ENCODE measurements at regions not wholly inside any gene's neighbourhood (a gene's known extent, or its start where the extent isn't known, plus 50 kb on each side); places are given as distances from the start of the nearest gene placed in this dataset.

GRCh38 chr20:60905919-60906318, 346.1 kb upstream of the CDH4 start:
- ATAC-seq = no peak
- no peak for DNase-seq (ENCODE audit: low spot score)

GRCh38 chr20:60906555-60906954, 345.5 kb upstream of the CDH4 start:
- DNase-seq (ENCODE audit: low spot score) = no peak

DNA sequence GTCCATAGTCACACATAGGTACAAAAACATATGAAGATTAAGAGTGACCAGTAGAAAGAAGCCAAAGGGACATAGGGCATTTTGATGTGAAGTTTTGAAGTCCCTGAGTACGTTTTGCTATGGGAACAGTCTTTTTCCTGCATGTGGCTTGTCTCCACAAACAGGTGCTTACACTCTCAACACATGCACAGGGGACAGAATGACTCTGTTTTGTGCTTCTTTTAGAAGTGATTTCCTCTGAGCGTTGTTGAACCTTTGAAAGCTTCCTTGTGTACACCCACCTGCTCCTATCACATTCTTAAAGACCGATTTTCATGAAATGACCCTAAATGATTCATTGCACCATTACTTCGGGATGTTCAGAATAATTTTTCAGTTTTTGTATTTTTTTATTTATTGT, 338.8 kb upstream of the CDH4 start:
- DNase-seq (ENCODE audit: low spot score) (no peak), ATAC-seq (no peak)

More at GRCh38 chr20:60906555-60906954, 345.5 kb upstream of the CDH4 start:
- ATAC-seq = no peak

GRCh38 chr20:60921022-60921622, 330.9 kb upstream of the CDH4 start:
- ATAC-seq (no peak), DNase-seq (ENCODE audit: low spot score) (no peak)

- no peak for DNase-seq (ENCODE audit: low spot score)
Observed at GRCh38 chr20:60926831-60927230, 325.2 kb upstream of the CDH4 start.

DNA sequence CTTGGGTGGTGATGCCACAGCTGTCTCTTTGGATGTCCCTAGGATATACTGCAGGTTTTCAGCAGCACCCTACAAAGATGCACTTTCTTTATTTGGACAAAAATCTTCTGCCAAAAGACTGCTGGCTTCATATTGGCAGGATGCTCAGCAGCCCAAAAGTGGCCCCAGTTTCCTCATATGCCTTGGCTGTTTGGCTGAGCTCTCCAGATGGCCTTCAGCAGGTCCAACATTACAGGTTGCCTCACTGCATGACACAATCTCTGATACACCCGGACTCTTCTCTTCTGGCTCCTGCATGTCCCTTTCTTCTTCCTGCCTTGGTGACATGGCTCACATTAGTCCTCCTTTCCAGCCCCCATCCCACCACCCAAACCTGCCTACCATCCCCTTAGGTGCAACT, 323.7 kb upstream of the CDH4 start:
- ATAC-seq (no peak), DNase-seq (ENCODE audit: low spot score) (no peak)

More at GRCh38 chr20:60926831-60927230, 325.2 kb upstream of the CDH4 start:
- no peak for ATAC-seq

- ATAC-seq (no peak), DNase-seq (ENCODE audit: low spot score) (no peak)
Observed at GRCh38 chr20:60930023-60930790, 321.9 kb upstream of the CDH4 start.

GRCh38 chr20:60931696-60932095, 320.4 kb upstream of the CDH4 start:
- no peak for DNase-seq (ENCODE audit: low spot score)
- ATAC-seq = no peak

- DNase-seq (ENCODE audit: low spot score) (no peak), ATAC-seq (no peak)
Observed at GRCh38 chr20:60934724-60935123, 317.3 kb upstream of the CDH4 start.

GRCh38 chr20:60935971-60936370, 316.1 kb upstream of the CDH4 start:
- ATAC-seq (no peak), DNase-seq (ENCODE audit: low spot score) (no peak)

DNA sequence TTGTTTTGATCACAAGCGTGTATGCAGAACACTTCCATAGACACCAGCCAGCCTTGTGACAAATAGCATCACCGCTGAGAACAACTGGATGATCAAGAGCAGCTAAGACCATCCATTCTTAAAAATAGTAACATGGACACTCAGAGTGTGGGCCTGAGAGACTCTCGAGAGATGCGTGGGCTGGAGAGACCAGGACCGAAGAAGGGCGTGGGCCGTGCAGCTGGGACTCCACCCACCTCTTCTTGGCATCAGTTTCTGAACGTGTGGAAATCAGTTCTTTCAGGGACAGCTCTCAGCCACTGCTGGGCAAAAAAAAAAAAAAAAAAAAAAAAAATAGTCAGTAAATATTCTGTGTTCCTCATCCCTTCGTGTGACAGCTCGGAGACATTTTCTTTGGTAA, 314.5 kb upstream of the CDH4 start:
- no peak for ATAC-seq

DNA sequence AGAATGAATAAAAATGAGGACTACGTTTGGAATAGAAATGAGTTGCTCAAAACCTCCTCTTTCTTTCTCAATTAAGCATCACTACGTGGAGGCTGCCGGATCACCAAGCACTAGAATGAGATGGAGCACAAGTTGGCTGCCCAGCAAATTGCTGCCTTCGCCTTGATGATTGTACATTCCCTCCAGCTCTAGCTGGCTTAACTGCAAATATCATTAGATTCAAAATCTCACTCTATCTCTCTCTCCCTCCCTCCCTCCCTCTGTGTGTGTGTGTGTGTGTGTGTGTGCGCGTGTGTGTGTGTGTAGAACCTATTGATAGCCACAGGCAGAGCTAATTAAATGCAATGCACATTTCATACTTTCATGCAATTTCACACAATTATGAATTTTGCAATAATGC, 310.7 kb upstream of the CDH4 start:
- DNase-seq (ENCODE audit: low spot score) = no peak
- no peak for ATAC-seq

More for the DNA sequence above, 314.5 kb upstream of the CDH4 start:
- no peak for DNase-seq (ENCODE audit: low spot score)

DNA sequence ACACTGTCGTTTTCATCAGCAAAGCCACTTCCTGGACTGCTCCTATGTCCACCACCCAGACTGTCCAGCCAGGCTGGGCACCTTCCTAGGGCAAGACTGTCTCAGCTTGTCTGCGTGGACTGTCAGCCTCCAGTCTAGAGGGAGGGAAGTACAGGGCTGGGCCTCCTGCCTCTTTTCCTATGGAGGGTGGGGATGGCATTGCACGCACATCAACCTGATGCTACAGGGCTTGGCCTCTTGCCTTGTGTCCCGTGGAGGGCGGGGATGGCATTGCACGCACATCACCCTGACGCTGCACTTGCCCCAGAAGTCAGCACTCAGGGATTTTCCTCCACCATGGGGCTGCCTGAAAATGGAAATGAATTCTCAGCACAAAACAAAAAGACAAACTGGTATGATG, 304.2 kb upstream of the CDH4 start:
- ATAC-seq (no peak), DNase-seq (ENCODE audit: low spot score) (no peak)

DNA sequence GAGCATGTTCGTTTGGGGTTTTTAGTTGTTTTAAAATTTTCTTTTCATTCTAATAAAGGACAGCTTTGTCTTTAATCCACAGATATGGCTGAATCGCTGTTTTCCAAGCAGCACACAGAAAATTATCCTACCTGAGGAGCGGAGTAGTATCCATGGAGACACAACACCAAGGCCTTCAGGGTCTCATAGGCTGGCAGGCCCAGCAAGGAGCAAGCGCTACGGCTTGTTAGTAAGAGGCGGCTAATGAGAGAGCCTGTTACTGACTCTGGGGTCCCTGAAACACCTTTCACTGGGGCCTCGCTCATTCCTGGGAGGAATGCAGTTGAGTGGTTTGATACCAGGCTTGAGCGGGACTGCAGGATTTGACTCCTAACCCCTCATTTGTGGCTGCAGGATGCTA, 303.8 kb upstream of the CDH4 start:
- no peak for DNase-seq (ENCODE audit: low spot score)
- ATAC-seq = no peak

GRCh38 chr20:60950561-60950960, 301.5 kb upstream of the CDH4 start:
- DNase-seq (ENCODE audit: low spot score) = no peak

GRCh38 chr20:60950974-60951373, 301.1 kb upstream of the CDH4 start:
- DNase-seq (ENCODE audit: low spot score) (no peak), ATAC-seq (no peak)

More at GRCh38 chr20:60950561-60950960, 301.5 kb upstream of the CDH4 start:
- no peak for ATAC-seq

DNA sequence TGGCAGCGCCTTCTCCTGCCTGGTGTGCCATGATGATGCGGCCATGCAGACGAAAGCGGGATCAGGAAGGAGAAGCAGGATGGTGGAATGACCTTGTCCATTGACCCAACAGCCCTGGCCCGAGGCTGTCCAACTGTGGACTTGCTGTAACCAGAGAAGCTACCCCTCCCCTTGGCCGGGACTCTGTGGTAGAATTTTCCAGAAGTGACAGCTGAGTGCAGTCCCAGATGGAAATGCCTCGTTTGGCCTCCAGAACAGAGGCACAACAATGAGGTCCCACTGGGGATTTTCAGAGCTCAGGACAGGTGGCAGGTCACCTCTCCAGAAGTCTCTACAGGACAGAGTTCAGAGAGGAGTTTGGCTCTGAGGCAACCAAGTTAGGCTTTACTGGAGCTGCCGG, 299.2 kb upstream of the CDH4 start:
- ATAC-seq = no peak
- no peak for DNase-seq (ENCODE audit: low spot score)

DNA sequence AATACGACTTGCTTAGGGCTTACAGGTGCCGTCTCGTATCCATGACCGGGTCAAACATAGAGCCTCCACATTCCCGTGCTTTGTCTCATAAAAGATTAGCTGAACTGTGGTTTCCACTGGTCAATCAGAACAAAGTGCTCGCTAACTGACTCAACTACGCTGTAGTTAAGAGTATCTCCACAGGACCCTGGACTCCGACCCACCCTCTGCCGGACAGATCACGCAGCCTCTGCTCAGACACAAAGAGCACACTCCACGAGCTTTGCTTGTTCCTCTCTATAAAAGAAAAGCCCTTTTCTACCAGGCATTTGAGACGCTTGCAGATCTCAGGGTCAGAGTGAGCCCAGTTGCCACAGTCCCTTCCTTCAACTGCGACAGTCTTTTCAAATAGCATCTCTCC, 298.7 kb upstream of the CDH4 start:
- ATAC-seq (no peak), DNase-seq (ENCODE audit: low spot score) (no peak)

DNA sequence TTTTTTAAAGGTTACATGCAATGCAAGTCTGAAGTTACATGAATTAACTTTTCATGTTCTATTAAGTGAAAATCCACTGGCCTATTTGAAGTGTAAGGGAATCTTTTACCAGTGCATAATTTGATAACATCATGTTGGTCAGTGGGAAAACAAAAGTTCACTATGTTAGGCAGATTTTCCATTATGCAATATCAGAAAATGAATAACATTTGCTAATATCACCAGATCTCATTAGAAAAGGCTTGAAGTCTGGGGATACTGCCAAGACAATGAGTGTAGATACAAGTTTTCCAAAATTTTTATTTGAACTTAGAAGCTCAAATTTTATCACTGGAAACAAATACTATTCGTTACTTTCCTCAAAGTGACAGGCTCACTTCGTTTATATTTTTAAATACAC, 296.4 kb upstream of the CDH4 start:
- DNase-seq (ENCODE audit: low spot score) = no peak
- ATAC-seq = no peak

DNA sequence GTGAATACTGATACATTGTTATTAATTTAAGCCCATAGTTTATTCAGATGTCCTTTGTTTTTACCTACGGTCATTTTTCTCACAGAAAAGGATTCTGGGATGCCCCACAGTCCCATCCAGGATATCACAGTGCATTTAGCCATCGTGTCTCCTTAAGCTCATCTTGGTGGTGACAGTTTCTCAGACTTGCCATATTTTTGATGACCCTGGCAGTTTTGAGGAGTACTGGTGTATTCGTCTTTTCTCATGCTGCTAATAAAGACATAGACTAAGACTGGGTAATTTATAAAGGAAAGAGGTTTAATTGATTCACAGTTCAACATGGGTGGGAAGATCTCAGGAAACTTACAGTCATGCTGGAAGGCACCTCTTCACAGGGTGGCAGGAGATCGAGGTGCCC, 295.9 kb upstream of the CDH4 start:
- no peak for ATAC-seq
- no peak for DNase-seq (ENCODE audit: low spot score)

GRCh38 chr20:60957621-60958020, 294.4 kb upstream of the CDH4 start:
- ATAC-seq = no peak
- no peak for DNase-seq (ENCODE audit: low spot score)

DNA sequence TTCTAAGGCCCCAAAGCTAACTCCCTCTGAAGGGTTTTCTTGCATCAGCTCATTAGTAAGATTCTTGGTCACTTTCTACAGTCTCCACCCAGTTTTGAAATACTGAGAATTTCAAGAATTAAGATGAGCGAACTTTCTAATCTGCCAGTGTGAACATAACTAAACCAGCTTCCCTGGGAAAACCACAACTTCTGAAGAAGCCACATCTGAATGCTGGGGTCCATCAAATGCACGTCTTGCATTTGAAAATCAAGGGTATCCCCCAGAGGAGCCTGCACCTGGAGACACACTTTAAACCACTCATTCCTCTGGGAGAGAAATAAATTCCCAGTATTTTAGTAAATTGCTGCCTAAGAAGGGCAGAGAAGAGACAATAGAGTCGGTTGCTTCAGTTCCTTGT, 292.1 kb upstream of the CDH4 start:
- DNase-seq (ENCODE audit: low spot score) (no peak), ATAC-seq (no peak)

- DNase-seq (ENCODE audit: low spot score) (no peak), ATAC-seq (no peak)
Observed at GRCh38 chr20:60960500-60960899, 291.6 kb upstream of the CDH4 start.

Measured in left lobe of liver (tissue), 2 donors.